HepG2 (cell line): ENCODE measurements at regions not wholly inside any gene's neighbourhood (a gene's known extent, or its start where the extent isn't known, plus 50 kb on each side); places are given as distances from the start of the nearest gene placed in this dataset.

Experiments used
- EZH2 ChIP-seq: conservative IDR thresholded peaks from 2 replicates; pipeline ENCODE4 v1.6.1; 2012; ENCODE audit warnings: mild to moderate bottlenecking, low read depth, low read length, moderate library complexity
- POLR2AphosphoS5 ChIP-seq: IDR thresholded peaks from 2 replicates; pipeline ENCODE4 v1.6.1; 2012; ENCODE audit warnings: low read depth, low read length
- RAD51 ChIP-seq: fragments of 450-650 bp; IDR thresholded peaks from 2 replicates; pipeline ENCODE4 v1.6.1; 2016; ENCODE audit warnings: borderline replicate concordance
- ZNF12 ChIP-seq: sonication (generic); formaldehyde crosslinking; IDR thresholded peaks from 2 replicates; pipeline ENCODE4 v1.5.0; 2020; ENCODE audit warnings: missing genetic modification reagents
- ZNF205 ChIP-seq: IDR thresholded peaks from 2 replicates; pipeline ENCODE4 v1.6.1; 2018; ENCODE audit warnings: missing biosample characterization, missing genetic modification reagents
- ZNF224 ChIP-seq: sonication (generic); formaldehyde crosslinking; IDR thresholded peaks from 2 replicates; pipeline ENCODE4 v1.5.0; 2020; ENCODE audit warnings: mild to moderate bottlenecking, missing genetic modification reagents
- ZNF431 ChIP-seq: sonication (generic); formaldehyde crosslinking; IDR thresholded peaks from 2 replicates; pipeline ENCODE4 v1.9.0; 2022; ENCODE audit warnings: missing genetic modification reagents, low read depth, mild to moderate bottlenecking, borderline replicate concordance
- ZNF644 ChIP-seq: IDR thresholded peaks from 2 replicates; pipeline ENCODE4 v1.6.1; 2016; ENCODE audit warnings: low read depth
- TF ChIP-seq, protein P1 (sequence below): sonication (generic); formaldehyde crosslinking; IDR thresholded peaks from 2 replicates; pipeline ENCODE4 v1.5.0; 2020; ENCODE audit warnings: mild to moderate bottlenecking, missing genetic modification reagents, moderate library complexity
- TF ChIP-seq, protein P2 (sequence below): sonication (generic); formaldehyde crosslinking; IDR thresholded peaks from 2 replicates; pipeline ENCODE4 v1.4.0; 2020; ENCODE audit warnings: low read depth, mild to moderate bottlenecking, missing genetic modification reagents
- TF ChIP-seq, protein P3 (sequence below): IDR thresholded peaks from 2 replicates; pipeline ENCODE4 v1.6.1; 2012; ENCODE audit warnings: inconsistent platforms
- TF ChIP-seq, protein P4 (sequence below): sonication (generic); formaldehyde crosslinking; IDR thresholded peaks from 2 replicates; pipeline ENCODE4 v1.5.0; 2020; ENCODE audit warnings: mild to moderate bottlenecking, missing genetic modification reagents, borderline replicate concordance

DNA sequence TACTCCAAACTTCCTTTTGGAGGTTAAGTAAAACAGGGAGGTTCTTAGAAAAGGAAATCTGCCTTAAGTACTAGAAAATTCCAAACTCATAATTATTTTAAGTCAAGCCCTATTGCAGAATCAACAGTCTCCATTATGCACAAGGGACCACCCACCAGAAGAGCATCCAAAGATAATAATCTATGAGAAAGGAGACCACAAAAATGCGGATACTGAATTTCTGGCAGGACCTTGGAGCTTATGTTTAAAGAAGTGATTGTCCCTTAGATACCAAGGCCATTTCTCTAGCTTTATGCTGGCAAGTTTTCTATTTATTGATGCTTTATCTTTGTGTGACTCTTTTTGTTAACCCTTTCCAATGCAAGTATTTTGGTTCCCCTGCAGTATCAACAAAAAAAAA, 404.0 kb upstream of the MMADHC start:
- TF ChIP-seq, protein P1, sequence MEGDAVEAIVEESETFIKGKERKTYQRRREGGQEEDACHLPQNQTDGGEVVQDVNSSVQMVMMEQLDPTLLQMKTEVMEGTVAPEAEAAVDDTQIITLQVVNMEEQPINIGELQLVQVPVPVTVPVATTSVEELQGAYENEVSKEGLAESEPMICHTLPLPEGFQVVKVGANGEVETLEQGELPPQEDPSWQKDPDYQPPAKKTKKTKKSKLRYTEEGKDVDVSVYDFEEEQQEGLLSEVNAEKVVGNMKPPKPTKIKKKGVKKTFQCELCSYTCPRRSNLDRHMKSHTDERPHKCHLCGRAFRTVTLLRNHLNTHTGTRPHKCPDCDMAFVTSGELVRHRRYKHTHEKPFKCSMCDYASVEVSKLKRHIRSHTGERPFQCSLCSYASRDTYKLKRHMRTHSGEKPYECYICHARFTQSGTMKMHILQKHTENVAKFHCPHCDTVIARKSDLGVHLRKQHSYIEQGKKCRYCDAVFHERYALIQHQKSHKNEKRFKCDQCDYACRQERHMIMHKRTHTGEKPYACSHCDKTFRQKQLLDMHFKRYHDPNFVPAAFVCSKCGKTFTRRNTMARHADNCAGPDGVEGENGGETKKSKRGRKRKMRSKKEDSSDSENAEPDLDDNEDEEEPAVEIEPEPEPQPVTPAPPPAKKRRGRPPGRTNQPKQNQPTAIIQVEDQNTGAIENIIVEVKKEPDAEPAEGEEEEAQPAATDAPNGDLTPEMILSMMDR = no peak
- TF ChIP-seq ZNF205 (no peak), EZH2 (no peak), ZNF644 (CRISPR knock-in tag) (no peak), ZNF224 (CRISPR knock-in tag) (no peak), ZNF431 (CRISPR knock-in tag) (no peak), RAD51 (no peak), ZNF12 (CRISPR knock-in tag) (no peak), POLR2AphosphoS5 (no peak)
- TF ChIP-seq, protein P2, sequence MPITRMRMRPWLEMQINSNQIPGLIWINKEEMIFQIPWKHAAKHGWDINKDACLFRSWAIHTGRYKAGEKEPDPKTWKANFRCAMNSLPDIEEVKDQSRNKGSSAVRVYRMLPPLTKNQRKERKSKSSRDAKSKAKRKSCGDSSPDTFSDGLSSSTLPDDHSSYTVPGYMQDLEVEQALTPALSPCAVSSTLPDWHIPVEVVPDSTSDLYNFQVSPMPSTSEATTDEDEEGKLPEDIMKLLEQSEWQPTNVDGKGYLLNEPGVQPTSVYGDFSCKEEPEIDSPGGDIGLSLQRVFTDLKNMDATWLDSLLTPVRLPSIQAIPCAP = no peak
- TF ChIP-seq, protein P3, sequence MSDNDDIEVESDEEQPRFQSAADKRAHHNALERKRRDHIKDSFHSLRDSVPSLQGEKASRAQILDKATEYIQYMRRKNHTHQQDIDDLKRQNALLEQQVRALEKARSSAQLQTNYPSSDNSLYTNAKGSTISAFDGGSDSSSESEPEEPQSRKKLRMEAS = no peak
- TF ChIP-seq, protein P4, sequence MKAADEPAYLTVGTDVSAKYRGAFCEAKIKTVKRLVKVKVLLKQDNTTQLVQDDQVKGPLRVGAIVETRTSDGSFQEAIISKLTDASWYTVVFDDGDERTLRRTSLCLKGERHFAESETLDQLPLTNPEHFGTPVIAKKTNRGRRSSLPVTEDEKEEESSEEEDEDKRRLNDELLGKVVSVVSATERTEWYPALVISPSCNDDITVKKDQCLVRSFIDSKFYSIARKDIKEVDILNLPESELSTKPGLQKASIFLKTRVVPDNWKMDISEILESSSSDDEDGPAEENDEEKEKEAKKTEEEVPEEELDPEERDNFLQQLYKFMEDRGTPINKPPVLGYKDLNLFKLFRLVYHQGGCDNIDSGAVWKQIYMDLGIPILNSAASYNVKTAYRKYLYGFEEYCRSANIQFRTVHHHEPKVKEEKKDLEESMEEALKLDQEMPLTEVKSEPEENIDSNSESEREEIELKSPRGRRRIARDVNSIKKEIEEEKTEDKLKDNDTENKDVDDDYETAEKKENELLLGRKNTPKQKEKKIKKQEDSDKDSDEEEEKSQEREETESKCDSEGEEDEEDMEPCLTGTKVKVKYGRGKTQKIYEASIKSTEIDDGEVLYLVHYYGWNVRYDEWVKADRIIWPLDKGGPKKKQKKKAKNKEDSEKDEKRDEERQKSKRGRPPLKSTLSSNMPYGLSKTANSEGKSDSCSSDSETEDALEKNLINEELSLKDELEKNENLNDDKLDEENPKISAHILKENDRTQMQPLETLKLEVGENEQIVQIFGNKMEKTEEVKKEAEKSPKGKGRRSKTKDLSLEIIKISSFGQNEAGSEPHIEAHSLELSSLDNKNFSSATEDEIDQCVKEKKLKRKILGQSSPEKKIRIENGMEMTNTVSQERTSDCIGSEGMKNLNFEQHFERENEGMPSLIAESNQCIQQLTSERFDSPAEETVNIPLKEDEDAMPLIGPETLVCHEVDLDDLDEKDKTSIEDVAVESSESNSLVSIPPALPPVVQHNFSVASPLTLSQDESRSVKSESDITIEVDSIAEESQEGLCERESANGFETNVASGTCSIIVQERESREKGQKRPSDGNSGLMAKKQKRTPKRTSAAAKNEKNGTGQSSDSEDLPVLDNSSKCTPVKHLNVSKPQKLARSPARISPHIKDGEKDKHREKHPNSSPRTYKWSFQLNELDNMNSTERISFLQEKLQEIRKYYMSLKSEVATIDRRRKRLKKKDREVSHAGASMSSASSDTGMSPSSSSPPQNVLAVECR = no peak
